ENCODE measurements at regions not wholly inside any gene's neighbourhood (a gene's known extent, or its start where the extent isn't known, plus 50 kb on each side); places are given as distances from the start of the nearest gene placed in this dataset.

GRCh38 chr7:4549681-4550080 is 132.4 kb upstream of the FOXK1 start:
- Histone ChIP-seq H3K79me2 (no peaks in the 10 kb centered on the region), H3K36me3 (ENCODE audit: control insufficient read depth, insufficient read depth, low read length) (no peaks in the 10 kb centered on the region), H3K9me3 (ENCODE audit: control insufficient read depth, low read length) (no peaks in the 10 kb centered on the region), H2AFZ (no peak overlapping the region), H3K4me2 (ENCODE audit: low read length) (no peak overlapping the region), H3K27me3 (ENCODE audit: control insufficient read depth, insufficient read depth, low read length) (no peaks in the 10 kb centered on the region), H3K27ac (no peak overlapping the region), H3K9ac (no peak overlapping the region), H3K4me3 (ENCODE audit: low read depth, low read length) (no peak overlapping the region), H3K4me1 (no peaks in the 10 kb centered on the region)
- TF ChIP-seq, protein P1, sequence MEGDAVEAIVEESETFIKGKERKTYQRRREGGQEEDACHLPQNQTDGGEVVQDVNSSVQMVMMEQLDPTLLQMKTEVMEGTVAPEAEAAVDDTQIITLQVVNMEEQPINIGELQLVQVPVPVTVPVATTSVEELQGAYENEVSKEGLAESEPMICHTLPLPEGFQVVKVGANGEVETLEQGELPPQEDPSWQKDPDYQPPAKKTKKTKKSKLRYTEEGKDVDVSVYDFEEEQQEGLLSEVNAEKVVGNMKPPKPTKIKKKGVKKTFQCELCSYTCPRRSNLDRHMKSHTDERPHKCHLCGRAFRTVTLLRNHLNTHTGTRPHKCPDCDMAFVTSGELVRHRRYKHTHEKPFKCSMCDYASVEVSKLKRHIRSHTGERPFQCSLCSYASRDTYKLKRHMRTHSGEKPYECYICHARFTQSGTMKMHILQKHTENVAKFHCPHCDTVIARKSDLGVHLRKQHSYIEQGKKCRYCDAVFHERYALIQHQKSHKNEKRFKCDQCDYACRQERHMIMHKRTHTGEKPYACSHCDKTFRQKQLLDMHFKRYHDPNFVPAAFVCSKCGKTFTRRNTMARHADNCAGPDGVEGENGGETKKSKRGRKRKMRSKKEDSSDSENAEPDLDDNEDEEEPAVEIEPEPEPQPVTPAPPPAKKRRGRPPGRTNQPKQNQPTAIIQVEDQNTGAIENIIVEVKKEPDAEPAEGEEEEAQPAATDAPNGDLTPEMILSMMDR (IDR thresholded peaks at IDR 0.05), result no peak

DNA sequence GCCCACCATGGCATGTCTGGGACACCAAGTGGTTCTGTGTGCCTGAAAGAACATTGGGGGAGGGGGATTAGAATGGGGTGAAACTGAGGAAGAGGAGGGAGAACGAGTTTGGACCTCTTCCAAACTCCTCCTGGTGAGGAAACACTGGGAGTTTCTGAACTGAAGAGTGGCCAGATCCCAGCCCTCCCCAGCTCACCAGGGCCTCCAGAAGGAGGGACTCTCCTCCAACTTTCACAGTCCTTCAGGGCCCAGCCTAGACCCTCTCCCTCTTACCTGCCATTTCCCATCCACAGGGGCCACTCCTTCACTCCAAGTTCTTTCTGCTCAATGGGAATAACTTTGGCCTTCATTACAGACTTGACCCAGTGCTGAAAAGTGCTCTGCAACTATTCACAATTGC is 132.0 kb upstream of the FOXK1 start:
- H3K4me1 ChIP-seq, result no peaks in the 10 kb centered on the region
- H3K27me3 ChIP-seq (ENCODE audit: control insufficient read depth, insufficient read depth, low read length), result no peaks in the 10 kb centered on the region
- no peak overlapping the region for H2AFZ ChIP-seq
- H3K4me3 ChIP-seq (ENCODE audit: low read depth, low read length), result no peak overlapping the region
- no peaks in the 10 kb centered on the region for H3K36me3 ChIP-seq (ENCODE audit: control insufficient read depth, insufficient read depth, low read length)
- no peak overlapping the region for H3K4me2 ChIP-seq (ENCODE audit: low read length)
- H3K9ac ChIP-seq, result no peak overlapping the region
- TF ChIP-seq, protein P1 (IDR thresholded peaks at IDR 0.05), result no peak
- H3K9me3 ChIP-seq (ENCODE audit: control insufficient read depth, low read length), result no peaks in the 10 kb centered on the region
- no peak overlapping the region for H3K27ac ChIP-seq
- no peaks in the 10 kb centered on the region for H3K79me2 ChIP-seq

GRCh38 chr7:4552985-4553384 is 129.1 kb upstream of the FOXK1 start:
- Histone ChIP-seq H3K79me2 (no peaks in the 10 kb centered on the region), H2AFZ (no peak overlapping the region), H3K4me1 (no peaks in the 10 kb centered on the region), H3K27ac (no peak overlapping the region), H3K9me3 (ENCODE audit: control insufficient read depth, low read length) (no peaks in the 10 kb centered on the region), H3K36me3 (ENCODE audit: control insufficient read depth, insufficient read depth, low read length) (no peaks in the 10 kb centered on the region), H3K27me3 (ENCODE audit: control insufficient read depth, insufficient read depth, low read length) (no peaks in the 10 kb centered on the region), H3K9ac (no peak overlapping the region), H3K4me2 (ENCODE audit: low read length) (no peak overlapping the region), H3K4me3 (ENCODE audit: low read depth, low read length) (no peak overlapping the region)
- TF ChIP-seq, protein P1 (IDR thresholded peaks at IDR 0.05), result no peak

- H2AFZ ChIP-seq, result no peak overlapping the region
Observed at GRCh38 chr7:4556868-4557793, 125.0 kb upstream of the FOXK1 start.

More at GRCh38 chr7:4556868-4557793, 125.0 kb upstream of the FOXK1 start:
- Histone ChIP-seq H3K9me3 (ENCODE audit: control insufficient read depth, low read length) (no peaks in the 10 kb centered on the region), H3K27ac (no peak overlapping the region), H3K9ac (no peak overlapping the region), H3K4me1 (no peaks in the 10 kb centered on the region), H3K79me2 (no peaks in the 10 kb centered on the region), H3K4me2 (ENCODE audit: low read length) (no peak overlapping the region), H3K36me3 (ENCODE audit: control insufficient read depth, insufficient read depth, low read length) (no peaks in the 10 kb centered on the region), H3K4me3 (ENCODE audit: low read depth, low read length) (no peak overlapping the region), H3K27me3 (ENCODE audit: control insufficient read depth, insufficient read depth, low read length) (no peaks in the 10 kb centered on the region)
- TF ChIP-seq, protein P1 (IDR thresholded peaks at IDR 0.05), result no peak
